ENCODE measurements at regions not wholly inside any gene's neighbourhood (a gene's known extent, or its start where the extent isn't known, plus 50 kb on each side); places are given as distances from the start of the nearest gene placed in this dataset.

- H3K9me3 ChIP-seq (ENCODE audit: control insufficient read depth, low read length), result no peaks in the 10 kb centered on the region
- ATAC-seq (ENCODE audit: low FRiP score) (no peak), DNase-seq (no peak)
- no peak overlapping the region for H3K27ac ChIP-seq (ENCODE audit: low read depth in 1 of 2, low read length in 2 of 2)
- H3K27me3 ChIP-seq (ENCODE audit: control insufficient read depth in 1 of 2, insufficient read depth in 2 of 2, low read length in 1 of 2), result no peaks in the 10 kb centered on the region
- intact Hi-C loops (cut with DNase I), result no loop called here
- H3K4me3 ChIP-seq (ENCODE audit: low read length in 2 of 2), result no peak overlapping the region
- 78 to 79% methylated on average over 8 of the region's 8 CpGs for WGBS, 2 donors
- no peaks in the 10 kb centered on the region for H3K4me1 ChIP-seq (ENCODE audit: control insufficient read depth in 1 of 2, insufficient read depth in 2 of 2, low read length in 2 of 2)
- no peaks in the 10 kb centered on the region for H3K36me3 ChIP-seq (ENCODE audit: control insufficient read depth in 1 of 2, insufficient read depth in 2 of 2, low read length in 1 of 2)
Observed at GRCh38 chr3:139260793-139261736, 82.8 kb upstream of the MRPS22 start.

- intact Hi-C loops (cut with DNase I), result no loop called here
- no peaks in the 10 kb centered on the region for H3K36me3 ChIP-seq (ENCODE audit: control insufficient read depth in 1 of 2, insufficient read depth in 2 of 2, low read length in 1 of 2)
- 54 to 60% methylated on average over 7 of the region's 7 CpGs for WGBS, 2 donors
- no peak overlapping the region for H3K4me3 ChIP-seq (ENCODE audit: low read length in 2 of 2)
- no peak for ATAC-seq (ENCODE audit: low FRiP score)
- DNase-seq, result no peak
- no peaks in the 10 kb centered on the region for H3K27me3 ChIP-seq (ENCODE audit: control insufficient read depth in 1 of 2, insufficient read depth in 2 of 2, low read length in 1 of 2)
- no peaks in the 10 kb centered on the region for H3K9me3 ChIP-seq (ENCODE audit: control insufficient read depth, low read length)
- H3K4me1 ChIP-seq (ENCODE audit: control insufficient read depth in 1 of 2, insufficient read depth in 2 of 2, low read length in 2 of 2), result no peaks in the 10 kb centered on the region
- H3K27ac ChIP-seq (ENCODE audit: low read depth in 1 of 2, low read length in 2 of 2), result no peak overlapping the region
Observed at GRCh38 chr3:139261754-139262586, 81.8 kb upstream of the MRPS22 start.

- Histone ChIP-seq H3K4me1 (ENCODE audit: control insufficient read depth in 1 of 2, insufficient read depth in 2 of 2, low read length in 2 of 2) (no peaks in the 10 kb centered on the region), H3K27ac (ENCODE audit: low read depth in 1 of 2, low read length in 2 of 2) (no peak overlapping the region), H3K27me3 (ENCODE audit: control insufficient read depth in 1 of 2, insufficient read depth in 2 of 2, low read length in 1 of 2) (no peaks in the 10 kb centered on the region), H3K4me3 (ENCODE audit: low read length in 2 of 2) (no peak overlapping the region), H3K9me3 (ENCODE audit: control insufficient read depth, low read length) (no peaks in the 10 kb centered on the region), H3K36me3 (ENCODE audit: control insufficient read depth in 1 of 2, insufficient read depth in 2 of 2, low read length in 1 of 2) (no peaks in the 10 kb centered on the region)
- no peak for ATAC-seq (ENCODE audit: low FRiP score)
- no peak for DNase-seq
- intact Hi-C loops (cut with DNase I), result no loop called here
- 82 to 91% methylated on average over 4 of the region's 4 CpGs for WGBS, 2 donors
Observed at GRCh38 chr3:139263798-139264197, 80.0 kb upstream of the MRPS22 start.

GRCh38 chr3:139264375-139264774, 79.4 kb upstream of the MRPS22 start:
- Histone ChIP-seq H3K4me3 (ENCODE audit: low read length in 2 of 2) (no peak overlapping the region), H3K27me3 (ENCODE audit: control insufficient read depth in 1 of 2, insufficient read depth in 2 of 2, low read length in 1 of 2) (no peaks in the 10 kb centered on the region), H3K36me3 (ENCODE audit: control insufficient read depth in 1 of 2, insufficient read depth in 2 of 2, low read length in 1 of 2) (no peaks in the 10 kb centered on the region), H3K27ac (ENCODE audit: low read depth in 1 of 2, low read length in 2 of 2) (no peak overlapping the region), H3K9me3 (ENCODE audit: control insufficient read depth, low read length) (no peaks in the 10 kb centered on the region), H3K4me1 (ENCODE audit: control insufficient read depth in 1 of 2, insufficient read depth in 2 of 2, low read length in 2 of 2) (no peaks in the 10 kb centered on the region)
- DNase-seq (no peak), ATAC-seq (ENCODE audit: low FRiP score) (no peak)
- intact Hi-C loops (cut with DNase I), result no loop called here
- 86 to 87% methylated on average over 3 of the region's 3 CpGs for WGBS, 2 donors

GRCh38 chr3:139265131-139266016, 78.4 kb upstream of the MRPS22 start:
- Histone ChIP-seq H3K4me1 (ENCODE audit: control insufficient read depth in 1 of 2, insufficient read depth in 2 of 2, low read length in 2 of 2) (no peaks in the 10 kb centered on the region), H3K27ac (ENCODE audit: low read depth in 1 of 2, low read length in 2 of 2) (no peak overlapping the region), H3K36me3 (ENCODE audit: control insufficient read depth in 1 of 2, insufficient read depth in 2 of 2, low read length in 1 of 2) (no peaks in the 10 kb centered on the region), H3K4me3 (ENCODE audit: low read length in 2 of 2) (no peak overlapping the region), H3K27me3 (ENCODE audit: control insufficient read depth in 1 of 2, insufficient read depth in 2 of 2, low read length in 1 of 2) (no peaks in the 10 kb centered on the region), H3K9me3 (ENCODE audit: control insufficient read depth, low read length) (no peaks in the 10 kb centered on the region)
- 79 to 84% methylated on average over 9 of the region's 9 CpGs for WGBS, 2 donors
- DNase-seq (no peak), ATAC-seq (ENCODE audit: low FRiP score) (no peak)
- intact Hi-C loops (cut with DNase I), result no loop called here

GRCh38 chr3:139267300-139268246, 76.2 kb upstream of the MRPS22 start:
- Histone ChIP-seq H3K27ac (ENCODE audit: low read depth in 1 of 2, low read length in 2 of 2) (no peak overlapping the region), H3K4me3 (ENCODE audit: low read length in 2 of 2) (no peak overlapping the region), H3K9me3 (ENCODE audit: control insufficient read depth, low read length) (no peaks in the 10 kb centered on the region), H3K4me1 (ENCODE audit: control insufficient read depth in 1 of 2, insufficient read depth in 2 of 2, low read length in 2 of 2) (no peaks in the 10 kb centered on the region), H3K27me3 (ENCODE audit: control insufficient read depth in 1 of 2, insufficient read depth in 2 of 2, low read length in 1 of 2) (no peaks in the 10 kb centered on the region), H3K36me3 (ENCODE audit: control insufficient read depth in 1 of 2, insufficient read depth in 2 of 2, low read length in 1 of 2) (no peaks in the 10 kb centered on the region)
- WGBS, 2 donors, result 87 to 88% methylated on average over 7 of the region's 7 CpGs
- ATAC-seq (ENCODE audit: low FRiP score), result peak; percentile 27
- DNase-seq, result no peak
- intact Hi-C loops (cut with DNase I), result no loop called here

- no peaks in the 10 kb centered on the region for H3K36me3 ChIP-seq (ENCODE audit: control insufficient read depth in 1 of 2, insufficient read depth in 2 of 2, low read length in 1 of 2)
- 86 to 88% methylated on average over 2 of the region's 2 CpGs for WGBS, 2 donors
- H3K27ac ChIP-seq (ENCODE audit: low read depth in 1 of 2, low read length in 2 of 2), result no peak overlapping the region
- no peaks in the 10 kb centered on the region for H3K9me3 ChIP-seq (ENCODE audit: control insufficient read depth, low read length)
- DNase-seq, result no peak
- intact Hi-C loops (cut with DNase I), result no loop called here
- H3K4me3 ChIP-seq (ENCODE audit: low read length in 2 of 2), result no peak overlapping the region
- ATAC-seq (ENCODE audit: low FRiP score), result no peak
- no peaks in the 10 kb centered on the region for H3K27me3 ChIP-seq (ENCODE audit: control insufficient read depth in 1 of 2, insufficient read depth in 2 of 2, low read length in 1 of 2)
- H3K4me1 ChIP-seq (ENCODE audit: control insufficient read depth in 1 of 2, insufficient read depth in 2 of 2, low read length in 2 of 2), result no peaks in the 10 kb centered on the region
Observed at GRCh38 chr3:139269984-139270383, 73.8 kb upstream of the MRPS22 start.
